Activated T-cell treated with anti-CD3 and anti-CD28 coated beads, Interleukin-2, amount 50 U/mL, for 48 hours (primary cell): ENCODE measurements at regions not wholly inside any gene's neighbourhood (a gene's known extent, or its start where the extent isn't known, plus 50 kb on each side); places are given as distances from the start of the nearest gene placed in this dataset.

Experiments used
- DNase-seq, 2 experiments: peaks; one replicate each; pipeline ENCODE4 v3.0.0-alpha.2; 2020

- no peak for DNase-seq
These were observed 362.3 kb downstream of the NR2F2 start for GRCh38 chr15:96692826-96693225.

- DNase-seq, result no peak
These were observed 363.0 kb downstream of the NR2F2 start for GRCh38 chr15:96693515-96693914.

- no peak for DNase-seq
These were observed 363.6 kb downstream of the NR2F2 start for GRCh38 chr15:96693990-96694517.

GRCh38 chr15:96695426-96695825 lies 364.9 kb downstream of the NR2F2 start:
- no peak for DNase-seq

- DNase-seq, result no peak
These were observed 369.4 kb downstream of the NR2F2 start for GRCh38 chr15:96699871-96700401.

GRCh38 chr15:96700555-96700954 lies 370.1 kb downstream of the NR2F2 start:
- no peak for DNase-seq

GRCh38 chr15:96701443-96701842 lies 370.9 kb downstream of the NR2F2 start:
- DNase-seq, result no peak

GRCh38 chr15:96701877-96702276 lies 371.4 kb downstream of the NR2F2 start:
- DNase-seq, result no peak

GRCh38 chr15:96702589-96702988 lies 372.1 kb downstream of the NR2F2 start:
- DNase-seq, result no peak

- no peak for DNase-seq
These were observed 372.6 kb downstream of the NR2F2 start for GRCh38 chr15:96703091-96703490.

- DNase-seq, result no peak
These were observed 373.5 kb downstream of the NR2F2 start for GRCh38 chr15:96703794-96704550.

- DNase-seq, result no peak
These were observed 385.6 kb downstream of the NR2F2 start for GRCh38 chr15:96716075-96716474.

- DNase-seq, result no peak
These were observed 386.0 kb downstream of the NR2F2 start for GRCh38 chr15:96716478-96716877.

- DNase-seq, result no peak
These were observed 389.8 kb downstream of the NR2F2 start for GRCh38 chr15:96720251-96720650.

- DNase-seq, result no peak
These were observed 390.2 kb downstream of the NR2F2 start for GRCh38 chr15:96720656-96721055.

GRCh38 chr15:96728591-96728990 lies 398.1 kb downstream of the NR2F2 start:
- no peak for DNase-seq

- DNase-seq, result no peak
These were observed 402.2 kb downstream of the NR2F2 start for GRCh38 chr15:96732704-96733103.

GRCh38 chr15:96733721-96734120 lies 403.2 kb downstream of the NR2F2 start:
- DNase-seq, result no peak

GRCh38 chr15:96735632-96736240 lies 405.2 kb downstream of the NR2F2 start:
- DNase-seq, result no peak

- DNase-seq, result no peak
These were observed 405.9 kb downstream of the NR2F2 start for GRCh38 chr15:96736384-96736783.

GRCh38 chr15:96737408-96737807 lies 406.9 kb downstream of the NR2F2 start:
- DNase-seq, result no peak

GRCh38 chr15:96746665-96747064 lies 416.2 kb downstream of the NR2F2 start:
- DNase-seq, result no peak

- DNase-seq, result no peak
These were observed 416.8 kb downstream of the NR2F2 start for GRCh38 chr15:96747291-96747690.

- DNase-seq, result no peak
These were observed 419.9 kb downstream of the NR2F2 start for GRCh38 chr15:96750361-96750760.
